ENCODE measurements at regions not wholly inside any gene's neighbourhood (a gene's known extent, or its start where the extent isn't known, plus 50 kb on each side); places are given as distances from the start of the nearest gene placed in this dataset.

DNA sequence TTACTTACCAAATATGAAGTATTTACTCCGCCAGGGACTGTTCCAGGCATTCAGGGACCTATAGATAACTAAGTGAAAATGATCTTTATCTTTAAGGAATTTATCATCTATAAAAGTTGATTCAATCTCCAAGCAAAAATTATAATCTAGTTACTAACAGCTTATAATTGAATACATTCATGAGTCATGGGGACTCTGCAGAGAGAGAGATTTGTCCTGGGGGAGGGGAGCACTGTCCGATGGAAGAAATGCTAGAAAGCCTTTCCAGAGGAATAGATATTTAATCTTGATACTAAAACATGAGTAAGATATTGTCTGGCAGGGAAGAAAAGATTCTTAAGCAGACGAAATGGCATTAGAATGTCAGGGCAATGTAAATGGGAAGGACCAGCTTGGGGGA is 139.3 kb downstream of the CD164 start:
- FAIRE-seq (no peak), DNase-seq (ENCODE audit: low read depth, low spot score) (no peak)
- Histone ChIP-seq H3K27ac (ENCODE audit: insufficient read depth, low read depth, low read length) (no peak overlapping the region), H3K9me3 (replicated peaks; ENCODE audit: control insufficient read depth, insufficient read depth, low read length) (no peaks in the 10 kb centered on the region), H3K4me3 (replicated peaks in 1 of 3; ENCODE audit: insufficient read depth in 1 of 3, low read depth in 1 of 3, low read length in 3 of 3) (no peak overlapping the region), H3K9ac (replicated peaks; ENCODE audit: extremely low read depth, insufficient read depth, low read length) (no peak overlapping the region), H3K9me1 (replicated peaks; ENCODE audit: control insufficient read depth, extremely low read depth, insufficient read depth, low read length) (no peaks in the 10 kb centered on the region), H3K79me2 (ENCODE audit: control insufficient read depth, insufficient read depth, low read length) (no peaks in the 10 kb centered on the region), H3K4me2 (ENCODE audit: insufficient read depth, low read length) (no peak overlapping the region), H4K20me1 (replicated peaks; ENCODE audit: control insufficient read depth, extremely low read depth, insufficient read depth, low read length) (no peaks in the 10 kb centered on the region), H3K4me1 (ENCODE audit: control insufficient read depth, extremely low read depth, insufficient read depth, low read length) (no peaks in the 10 kb centered on the region), H2AFZ (ENCODE audit: low read depth, low read length) (no peak overlapping the region), H3K27me3 (ENCODE audit: control insufficient read depth in 2 of 2, insufficient read depth in 2 of 2, low read length in 2 of 2) (no peaks in the 10 kb centered on the region), H3K36me3 (ENCODE audit: control insufficient read depth in 2 of 2, extremely low read depth in 1 of 2, insufficient read depth in 2 of 2, low read length in 2 of 2) (no peaks in the 10 kb centered on the region)
- no TSS peak for BruUV-seq (replicated peaks)
- ChIA-PET CTCF (no interaction called here), POLR2A (no interaction called here)
- intact Hi-C loops (cut with micrococcal nuclease) (no loop called here), dilution Hi-C loops (cut with MboI; ENCODE audit: extremely low pct_ligation_motif_present, low sequenced_read_pairs) (no loop called here)
- no peak for TF ChIP-seq GATA2 (IDR thresholded peaks at IDR 0.05; ENCODE audit: insufficient read depth, insufficient read length, low read depth, low read length)
- no peak for TF ChIP-seq CTCF (IDR thresholded peaks at IDR 0.05; ENCODE audit: extremely low read depth in 1 of 2, insufficient read depth in 1 of 2, low read depth in 1 of 2, low read length in 2 of 2)
- no peak for TF ChIP-seq POLR2AphosphoS5 (IDR thresholded peaks at IDR 0.05; ENCODE audit: insufficient read depth, low read depth, low read length)
- no peak for TF ChIP-seq JUN (IDR thresholded peaks at IDR 0.05; ENCODE audit: borderline replicate concordance, insufficient read depth, insufficient read length, low read depth)
- TF ChIP-seq POLR2A (IDR thresholded peaks at IDR 0.05; ENCODE audit: low read depth, low read length) = no peak
- TF ChIP-seq FOS (IDR thresholded peaks at IDR 0.05; ENCODE audit: borderline replicate concordance, insufficient read depth, low read length) = no peak
- TF ChIP-seq MAX (IDR thresholded peaks at IDR 0.05; ENCODE audit: insufficient read depth, insufficient read length) = no peak
- no peak for TF ChIP-seq MYC (IDR thresholded peaks at IDR 0.05; ENCODE audit: low read depth, low read length)
- no peak for TF ChIP-seq EZH2 (IDR thresholded peaks at IDR 0.05; ENCODE audit: borderline replicate concordance, low read depth, low read length, severe bottlenecking)
